HCT116 (cell line): ENCODE measurements at regions not wholly inside any gene's neighbourhood (a gene's known extent, or its start where the extent isn't known, plus 50 kb on each side); places are given as distances from the start of the nearest gene placed in this dataset.
A peak's percentile ranks its signal among the peaks of the same experiment; 100 is the strongest.

ENCODE experiments used
- ATAC-seq: fragments of 200-7000 bp; cut with Tn5 transposase; 2 replicates; pipeline ENCODE4 v1.9.1; 2020; ENCODE audit warnings: mild to moderate bottlenecking, moderate library complexity
- BruUV-seq: library from RNA; stranded (reverse); fragments of 400-500 nt; replicated peaks from 2 replicates; lab custom pipeline; 2021; lab: Mats Ljungman, UMichigan
- CTCF ChIA-PET: fragments of 300-600 bp; sonication (Branson Sonifier 250); formaldehyde crosslinking; loops from one replicate; lab custom pipeline; 2021; ENCODE audit warnings: antibody characterized with exemption; lab: Charles Lee
- POLR2A ChIA-PET: fragments of 300-600, 350-600 bp; sonication (Branson Sonifier 250); formaldehyde crosslinking; loops from one replicate; lab custom pipeline; 2021; ENCODE audit warnings: antibody characterized with exemption; lab: Charles Lee
- RAD21 ChIA-PET, 2 experiments: fragments of 300-600 bp; sonication (Branson Sonifier 250); formaldehyde crosslinking; loops; one replicate each; lab custom pipeline; 2023; ENCODE audit warnings: low total read pairs in 2 of 2; ENCODE audit not compliant: uncharacterized antibody in 2 of 2, unreplicated experiment in 2 of 2, low non-redundant PET in 1 of 2; lab: Charles Lee
- DNase-seq: peaks from one replicate; pipeline ENCODE4 v3.0.0-alpha.2; 2010; ENCODE audit warnings: low read depth, low spot score
- H2AFZ ChIP-seq: fragments of 200-600 bp; shearing (Covaris generic), sonication (generic); 2 replicates; pipeline ENCODE4 v1.6.1; 2017; ENCODE audit warnings: low read depth, mixed run types, mixed read lengths, antibody characterized with exemption, low read length; ENCODE audit not compliant: poor library complexity, severe bottlenecking
- H3K27ac ChIP-seq: 2 replicates; pipeline ENCODE4 v1.5.1; 2012; ENCODE audit warnings: low read depth, low read length
- H3K27me3 ChIP-seq: fragments of 200-600 bp; sonication (generic); 2 replicates; pipeline ENCODE4 v1.6.1; 2016; ENCODE audit warnings: mixed run types, low read length, mixed read lengths; ENCODE audit not compliant: insufficient read depth
- H3K36me3 ChIP-seq, 2 experiments: fragments of 200-500 bp in 1 of 2; fragments of 200-600 bp in 1 of 2; sonication (Bioruptor generic) in 1 of 2; sonication (generic) in 1 of 2; 2 replicates each; pipeline versions ENCODE4 v1.5.1 to v1.6.1; 2014 to 2016; ENCODE audit warnings: low read length in 2 of 2, inconsistent platforms in 1 of 2, mixed read lengths in 1 of 2, mixed run types in 1 of 2; ENCODE audit not compliant: insufficient read depth in 2 of 2, control insufficient read depth in 1 of 2
- H3K4me1 ChIP-seq, 2 experiments: fragments of 200-600 bp in 1 of 2; sonication (generic) in 1 of 2; 2 replicates each; pipeline versions ENCODE4 v1.5.1 to v1.6.1; 2012 to 2017; ENCODE audit warnings: low read length in 2 of 2, inconsistent platforms in 1 of 2, mild to moderate bottlenecking in 1 of 2, mixed read lengths in 1 of 2, mixed run types in 1 of 2, moderate library complexity in 1 of 2; ENCODE audit not compliant: insufficient read depth in 2 of 2, control insufficient read depth in 1 of 2
- H3K4me2 ChIP-seq: fragments of 200-600 bp; sonication (generic); 2 replicates; pipeline ENCODE4 v1.6.1; 2017; ENCODE audit warnings: mixed run types, low read length, mixed read lengths
- H3K4me3 ChIP-seq, 2 experiments: fragments of 200-600 bp in 1 of 2; sonication (generic) in 1 of 2; replicated peaks in 1 of 2; 2 replicates each; pipeline ENCODE4 v1.5.1; 2011 to 2016; ENCODE audit warnings: low read length in 2 of 2, control low read depth in 1 of 2, low read depth in 1 of 2, mild to moderate bottlenecking in 1 of 2, mixed read lengths in 1 of 2, mixed run types in 1 of 2
- H3K79me2 ChIP-seq: fragments of 200-600 bp; sonication (generic); 2 replicates; pipeline ENCODE4 v1.6.1; 2017; ENCODE audit warnings: mild to moderate bottlenecking, mixed run types, low read length, moderate library complexity, mixed read lengths; ENCODE audit not compliant: insufficient read depth
- H3K9ac ChIP-seq: fragments of 200-600 bp; sonication (generic); 2 replicates; pipeline ENCODE4 v1.6.1; 2016; ENCODE audit warnings: low read length, mixed read lengths
- H3K9me2 ChIP-seq: fragments of 200-600 bp; sonication (generic), shearing (Covaris generic); 2 replicates; pipeline ENCODE4 v1.6.1; 2017; ENCODE audit warnings: mixed run types, mild to moderate bottlenecking, moderate library complexity; ENCODE audit not compliant: insufficient read depth
- H3K9me3 ChIP-seq, 2 experiments: fragments of 200-500 bp in 1 of 2; fragments of 200-600 bp in 1 of 2; sonication (Bioruptor generic) in 1 of 2; sonication (generic) in 1 of 2; 2 replicates each; pipeline ENCODE4 v1.6.1; 2014 to 2017; ENCODE audit warnings: low read length in 2 of 2, mixed read lengths in 2 of 2, inconsistent platforms in 1 of 2, low read depth in 1 of 2, mild to moderate bottlenecking in 1 of 2, mixed run types in 1 of 2, moderate library complexity in 1 of 2; ENCODE audit not compliant: control insufficient read depth in 1 of 2, insufficient read depth in 1 of 2
- H4K20me1 ChIP-seq: fragments of 200-600 bp; sonication (generic), shearing (Covaris generic); 2 replicates; pipeline ENCODE4 v1.6.1; 2017; ENCODE audit warnings: mixed run types, mild to moderate bottlenecking, moderate library complexity; ENCODE audit not compliant: insufficient read depth
- CBX3 ChIP-seq: IDR thresholded peaks from 2 replicates; pipeline ENCODE4 v1.6.1; 2012; ENCODE audit warnings: low read depth
- EGR1 ChIP-seq: IDR thresholded peaks from 2 replicates; pipeline ENCODE4 v1.6.1; 2012; ENCODE audit warnings: low read depth
- EZH2 ChIP-seq: fragments of 200-600 bp; sonication (generic); IDR thresholded peaks from 2 replicates; pipeline ENCODE4 v1.6.1; 2017; ENCODE audit warnings: antibody characterized with exemption, mixed run types
- EZH2phosphoT487 ChIP-seq: fragments of 200-600 bp; IDR thresholded peaks from 2 replicates; pipeline ENCODE4 v1.6.1; 2018; ENCODE audit warnings: antibody characterized with exemption, borderline replicate concordance
- FOSL1 ChIP-seq: IDR thresholded peaks from 2 replicates; pipeline ENCODE4 v1.6.1; 2012; ENCODE audit warnings: low read depth
- JUND ChIP-seq: IDR thresholded peaks from 2 replicates; pipeline ENCODE4 v1.6.1; 2012
- MAX ChIP-seq: IDR thresholded peaks from 2 replicates; pipeline ENCODE4 v1.6.1; 2012
- POLR2A ChIP-seq: IDR thresholded peaks from 2 replicates; pipeline ENCODE4 v1.7.0; 2011; ENCODE audit warnings: borderline replicate concordance; ENCODE audit not compliant: insufficient read depth, insufficient read length; ENCODE audit errors: extremely low read depth
- RAD21 ChIP-seq: IDR thresholded peaks from 2 replicates; pipeline ENCODE4 v1.6.1; 2012; ENCODE audit warnings: low read depth, mild to moderate bottlenecking
- SRF ChIP-seq: IDR thresholded peaks from 2 replicates; pipeline ENCODE4 v1.6.1; 2012; ENCODE audit warnings: low read depth
- ZNF274 ChIP-seq: fragments of 200-500 bp; sonication (Bioruptor generic); IDR thresholded peaks from 2 replicates; pipeline ENCODE4 v1.6.1; 2014; ENCODE audit warnings: mild to moderate bottlenecking, low read depth, low read length, inconsistent platforms
- intact Hi-C: fragments of 100-400 bp; cut with micrococcal nuclease; formaldehyde crosslinking; loops from 2 replicates; pipeline ENCODE4 v1.10.0; 2022
- TF ChIP-seq, protein P1 (sequence below): IDR thresholded peaks from 2 replicates; pipeline ENCODE4 v1.6.1; 2012; ENCODE audit warnings: low read depth
- TF ChIP-seq, protein P2 (sequence below): IDR thresholded peaks from 2 replicates; pipeline ENCODE4 v1.6.1; 2012

DNA sequence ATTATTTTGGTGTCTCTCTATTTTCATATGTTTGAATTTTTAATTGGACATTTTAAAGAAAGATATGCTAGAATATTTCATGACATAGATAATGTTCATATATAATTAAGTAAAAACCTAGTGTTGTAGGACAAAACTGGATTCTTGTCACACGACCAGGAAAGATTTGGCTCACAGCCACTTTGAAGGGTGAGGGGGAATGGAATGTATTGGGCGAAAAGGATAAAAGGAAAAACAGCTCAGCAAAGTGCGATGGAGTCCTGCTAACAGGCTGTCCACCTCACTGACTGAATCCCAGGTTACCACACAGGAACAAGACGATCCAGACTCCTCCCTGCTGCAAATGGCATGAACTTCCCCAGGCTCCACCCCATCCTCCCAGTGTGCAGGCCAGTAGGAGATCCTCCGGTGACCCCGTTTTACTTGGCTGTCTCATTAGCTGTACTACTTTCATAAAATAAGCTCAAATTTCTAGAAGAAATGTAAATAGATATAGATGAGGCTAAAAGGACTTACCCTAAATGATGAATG, 186.2 kb downstream of the CD47 start:
- H3K36me3 ChIP-seq: no peaks in the 10 kb centered on the region
- intact Hi-C loops: no loop called here
- no peak overlapping the region for H3K27ac ChIP-seq
- peaks cover 0 to 5% of the 10 kb centered on the region in 2 experiments; a peak in 1 of 4 replicates for H3K4me1 ChIP-seq
- peak overlapping the region; percentile 38 for H2AFZ ChIP-seq
- H4K20me1 ChIP-seq: no peaks in the 10 kb centered on the region
- BruUV-seq: no TSS peak
- DNase-seq (no peak), ATAC-seq (peak; percentile 67; the same call in 1 of the 2 replicates)
- H3K4me3 ChIP-seq: no peak overlapping the region
- TF ChIP-seq FOSL1: no peak
- no peak for TF ChIP-seq MAX
- TF ChIP-seq EZH2phosphoT487: no peak
- no peak for TF ChIP-seq POLR2A
- TF ChIP-seq EGR1: no peak
- TF ChIP-seq, protein P1, sequence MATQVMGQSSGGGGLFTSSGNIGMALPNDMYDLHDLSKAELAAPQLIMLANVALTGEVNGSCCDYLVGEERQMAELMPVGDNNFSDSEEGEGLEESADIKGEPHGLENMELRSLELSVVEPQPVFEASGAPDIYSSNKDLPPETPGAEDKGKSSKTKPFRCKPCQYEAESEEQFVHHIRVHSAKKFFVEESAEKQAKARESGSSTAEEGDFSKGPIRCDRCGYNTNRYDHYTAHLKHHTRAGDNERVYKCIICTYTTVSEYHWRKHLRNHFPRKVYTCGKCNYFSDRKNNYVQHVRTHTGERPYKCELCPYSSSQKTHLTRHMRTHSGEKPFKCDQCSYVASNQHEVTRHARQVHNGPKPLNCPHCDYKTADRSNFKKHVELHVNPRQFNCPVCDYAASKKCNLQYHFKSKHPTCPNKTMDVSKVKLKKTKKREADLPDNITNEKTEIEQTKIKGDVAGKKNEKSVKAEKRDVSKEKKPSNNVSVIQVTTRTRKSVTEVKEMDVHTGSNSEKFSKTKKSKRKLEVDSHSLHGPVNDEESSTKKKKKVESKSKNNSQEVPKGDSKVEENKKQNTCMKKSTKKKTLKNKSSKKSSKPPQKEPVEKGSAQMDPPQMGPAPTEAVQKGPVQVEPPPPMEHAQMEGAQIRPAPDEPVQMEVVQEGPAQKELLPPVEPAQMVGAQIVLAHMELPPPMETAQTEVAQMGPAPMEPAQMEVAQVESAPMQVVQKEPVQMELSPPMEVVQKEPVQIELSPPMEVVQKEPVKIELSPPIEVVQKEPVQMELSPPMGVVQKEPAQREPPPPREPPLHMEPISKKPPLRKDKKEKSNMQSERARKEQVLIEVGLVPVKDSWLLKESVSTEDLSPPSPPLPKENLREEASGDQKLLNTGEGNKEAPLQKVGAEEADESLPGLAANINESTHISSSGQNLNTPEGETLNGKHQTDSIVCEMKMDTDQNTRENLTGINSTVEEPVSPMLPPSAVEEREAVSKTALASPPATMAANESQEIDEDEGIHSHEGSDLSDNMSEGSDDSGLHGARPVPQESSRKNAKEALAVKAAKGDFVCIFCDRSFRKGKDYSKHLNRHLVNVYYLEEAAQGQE: no peak
- TF ChIP-seq CBX3: no peak
- TF ChIP-seq, protein P2, sequence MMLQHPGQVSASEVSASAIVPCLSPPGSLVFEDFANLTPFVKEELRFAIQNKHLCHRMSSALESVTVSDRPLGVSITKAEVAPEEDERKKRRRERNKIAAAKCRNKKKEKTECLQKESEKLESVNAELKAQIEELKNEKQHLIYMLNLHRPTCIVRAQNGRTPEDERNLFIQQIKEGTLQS: no peak
- no peak for TF ChIP-seq ZNF274
- no peak for TF ChIP-seq EZH2
- no peak for TF ChIP-seq JUND
- no peak for TF ChIP-seq SRF
- no peak for TF ChIP-seq RAD21
- POLR2A ChIA-PET: no interaction called here
- no peaks in the 10 kb centered on the region for H3K9me2 ChIP-seq
- no peaks in the 10 kb centered on the region for H3K27me3 ChIP-seq
- RAD21 ChIA-PET: no interaction called here
- CTCF ChIA-PET: interaction anchor here (2.8 kb wide), 1 partner anchor 23 kb away, joined by 9 read pairs; no protein-coding TSS in a partner anchor
- no peak overlapping the region for H3K4me2 ChIP-seq
- no peaks in the 10 kb centered on the region for H3K9me3 ChIP-seq
- no peak overlapping the region for H3K9ac ChIP-seq
- no peaks in the 10 kb centered on the region for H3K79me2 ChIP-seq
